HepG2 (cell line): ENCODE measurements at regions not wholly inside any gene's neighbourhood (a gene's known extent, or its start where the extent isn't known, plus 50 kb on each side); places are given as distances from the start of the nearest gene placed in this dataset.

Experiments used
- ATAC-seq: fragments of 200-7000 bp; cut with Tn5 transposase; 3 replicates; pipeline ENCODE4 v1.9.1; 2020; ENCODE audit warnings: mild to moderate bottlenecking, moderate library complexity
- BruUV-seq: library from RNA; stranded (reverse); fragments of 400-500 nt; replicated peaks from 2 replicates; lab custom pipeline; 2021; lab: Mats Ljungman, UMichigan
- CTCF ChIA-PET: fragments of 300-600 bp; formaldehyde crosslinking; extraction: SDS; loops from one replicate; lab custom pipeline; 2021; ENCODE audit warnings: low total read pairs, inconsistent platforms, low intra/inter-chr PET ratio; lab: Yijun Ruan, JAX
- POLR2A ChIA-PET: fragments of 350-600 bp; sonication (Branson Sonifier 250); formaldehyde crosslinking; loops from one replicate; lab custom pipeline; 2020; ENCODE audit warnings: antibody characterized with exemption, inconsistent platforms; lab: Yijun Ruan, JAX
- DNase-seq: peaks from one replicate; pipeline ENCODE4 v3.0.0-alpha.2; 2015; ENCODE audit warnings: low spot score
- FAIRE-seq: peaks from 3 replicates; lab custom pipeline; 2011; peaks lifted over from hg19 to GRCh38; lab: Jason Lieb, UNC
- H2AFZ ChIP-seq: one replicate; pipeline ENCODE4 v1.6.1; 2011; ENCODE audit warnings: low read length, inconsistent platforms
- H3K27ac ChIP-seq: fragments of 300-600 bp; 3 replicates; pipeline ENCODE4 v1.8.0; 2011; ENCODE audit warnings: mixed run types, mild to moderate bottlenecking, mixed read lengths, low read length, inconsistent platforms; ENCODE audit not compliant: insufficient read depth; ENCODE audit errors: extremely low read length
- H3K27me3 ChIP-seq, 2 experiments: fragments of 200-600 bp in 1 of 2; 2 replicates in 1 of 2; 3 replicates in 1 of 2; pipeline versions ENCODE4 v1.6.0 to v1.8.0; 2011; ENCODE audit warnings: low read length in 2 of 2, mild to moderate bottlenecking in 2 of 2, moderate library complexity in 2 of 2, inconsistent platforms in 1 of 2; ENCODE audit not compliant: insufficient read depth in 2 of 2, control insufficient read depth in 1 of 2
- H3K36me3 ChIP-seq, 2 experiments: fragments of 200-600 bp in 1 of 2; replicated peaks in 1 of 2; 2 replicates in 1 of 2; 3 replicates in 1 of 2; pipeline versions ENCODE4 v1.5.1 to v1.8.0; 2011; ENCODE audit warnings: low read length in 2 of 2, inconsistent platforms in 1 of 2; ENCODE audit not compliant: insufficient read depth in 2 of 2, control insufficient read depth in 1 of 2
- H3K4me1 ChIP-seq: 2 replicates; pipeline ENCODE4 v1.5.1; 2012; ENCODE audit warnings: low read length, inconsistent platforms; ENCODE audit not compliant: insufficient read depth
- H3K4me2 ChIP-seq: 2 replicates; pipeline ENCODE4 v1.6.0; 2011; ENCODE audit warnings: low read depth, low read length, inconsistent platforms
- H3K4me3 ChIP-seq, 3 experiments: fragments of 200-600 bp in 1 of 3; sonication (generic), shearing (Covaris generic) in 1 of 3; replicated peaks in 1 of 3; 2 replicates each; pipeline ENCODE4 v1.5.1; 2011 to 2016; ENCODE audit warnings: low read length in 3 of 3, inconsistent platforms in 2 of 3, low read depth in 2 of 3, mild to moderate bottlenecking in 2 of 3, control low read depth in 1 of 3, mixed read lengths in 1 of 3; ENCODE audit not compliant: insufficient read depth in 1 of 3
- H3K79me2 ChIP-seq: one replicate; pipeline ENCODE4 v1.6.1; 2011; ENCODE audit warnings: low read length, inconsistent platforms; ENCODE audit not compliant: insufficient read depth
- H3K9ac ChIP-seq: 2 replicates; pipeline ENCODE4 v1.6.0; 2011; ENCODE audit warnings: mild to moderate bottlenecking, low read depth, low read length, inconsistent platforms; ENCODE audit not compliant: insufficient read depth
- H3K9me3 ChIP-seq: 2 replicates; pipeline ENCODE4 v1.5.1; 2012; ENCODE audit warnings: mild to moderate bottlenecking, low read length
- H4K20me1 ChIP-seq: 2 replicates; pipeline ENCODE4 v1.6.0; 2011; ENCODE audit warnings: inconsistent platforms, mild to moderate bottlenecking, low read length, moderate library complexity; ENCODE audit not compliant: insufficient read depth
- FOXM1 ChIP-seq: sonication (generic); formaldehyde crosslinking; IDR thresholded peaks from 2 replicates; pipeline ENCODE4 v1.5.0; 2020; ENCODE audit warnings: missing genetic modification reagents
- HMG20A ChIP-seq: IDR thresholded peaks from 2 replicates; pipeline ENCODE4 v1.6.1; 2016; ENCODE audit warnings: borderline replicate concordance
- MXD4 ChIP-seq: IDR thresholded peaks from 2 replicates; pipeline ENCODE4 v1.6.1; 2016; ENCODE audit warnings: mild to moderate bottlenecking, missing biosample characterization, missing genetic modification reagents
- NAIF1 ChIP-seq: sonication (generic); formaldehyde crosslinking; IDR thresholded peaks from 2 replicates; pipeline ENCODE4 v1.5.0; 2020; ENCODE audit warnings: mild to moderate bottlenecking, missing genetic modification reagents, borderline replicate concordance
- TBP ChIP-seq: sonication (generic); formaldehyde crosslinking; IDR thresholded peaks from 2 replicates; pipeline ENCODE4 v1.5.0; 2020; ENCODE audit warnings: missing genetic modification reagents
- TP53 ChIP-seq: sonication (generic); formaldehyde crosslinking; conservative IDR thresholded peaks from 2 replicates; pipeline ENCODE4 v1.4.0; 2020; ENCODE audit warnings: missing genetic modification reagents
- ZNF468 ChIP-seq: sonication (generic); formaldehyde crosslinking; IDR thresholded peaks from 2 replicates; pipeline ENCODE4 v1.8.0; 2022; ENCODE audit warnings: mild to moderate bottlenecking, moderate library complexity, missing genetic modification reagents
- ZNF558 ChIP-seq: sonication (generic); formaldehyde crosslinking; IDR thresholded peaks from 2 replicates; pipeline ENCODE4 v1.9.0; 2022; ENCODE audit warnings: mild to moderate bottlenecking, missing genetic modification reagents, borderline replicate concordance
- ZNF567 ChIP-seq: sonication (generic); formaldehyde crosslinking; IDR thresholded peaks from 2 replicates; pipeline ENCODE4 v1.8.1; 2023; ENCODE audit warnings: mild to moderate bottlenecking, missing genetic modification reagents, borderline replicate concordance
- ZNF747 ChIP-seq: sonication (generic); formaldehyde crosslinking; IDR thresholded peaks from 2 replicates; pipeline ENCODE4 v1.8.1; 2023; ENCODE audit warnings: missing genetic modification reagents, mild to moderate bottlenecking, borderline replicate concordance
- ZSCAN22 ChIP-seq: sonication (generic); formaldehyde crosslinking; IDR thresholded peaks from 2 replicates; pipeline ENCODE4 v1.4.0; 2020; ENCODE audit warnings: mild to moderate bottlenecking, missing genetic modification reagents
- WGBS: methylation state at CpG from one replicate; pipeline ENCODE4 v1.1.6; 2017; ENCODE audit warnings: low lambda C conversion rate; 5-methylcytosine and 5-hydroxymethylcytosine counted together
- in situ Hi-C: cut with HindIII; loops from 2 replicates; pipeline ENCODE4 v1.10.0; 2017; ENCODE audit warnings: low pct_unique_long_range_greater_than_20kb; ENCODE audit not compliant: extremely low pct_ligation_motif_present
- intact Hi-C: fragments of 100-400 bp; cut with micrococcal nuclease; formaldehyde crosslinking; loops from one replicate; pipeline ENCODE4 v1.10.0; 2022; ENCODE audit not compliant: unreplicated experiment
- TF ChIP-seq, protein P1 (sequence below): sonication (generic); formaldehyde crosslinking; IDR thresholded peaks from 2 replicates; pipeline ENCODE4 v1.4.0; 2020; ENCODE audit warnings: missing genetic modification reagents

DNA sequence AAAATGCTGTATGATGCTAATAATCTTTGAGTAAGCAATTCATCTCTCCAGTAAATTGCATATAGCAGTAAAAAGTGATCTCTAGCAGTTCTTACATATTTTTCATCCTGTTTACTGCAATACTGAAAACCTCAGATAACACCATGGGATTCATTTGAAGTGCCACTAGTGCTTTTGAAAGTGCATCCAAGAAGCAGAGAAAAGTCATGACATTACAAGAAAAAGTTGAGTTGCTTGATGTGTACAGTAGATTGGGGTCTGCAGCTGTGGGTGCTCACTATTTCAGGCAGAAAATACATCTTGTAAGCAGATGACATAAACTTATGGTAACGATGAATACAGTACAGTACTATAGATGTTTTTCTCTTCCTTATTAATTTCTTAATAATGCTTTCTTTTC, 1984.9 kb upstream of the LRRTM1 start:
- CTCF ChIA-PET = no interaction called here
- no TSS peak for BruUV-seq
- H3K27ac ChIP-seq = no peak overlapping the region
- no peaks in the 10 kb centered on the region for H3K36me3 ChIP-seq
- no peak overlapping the region for H2AFZ ChIP-seq
- FAIRE-seq (no peak), ATAC-seq (no peak), DNase-seq (no peak)
- no peaks in the 10 kb centered on the region for H3K27me3 ChIP-seq
- H3K4me2 ChIP-seq = no peak overlapping the region
- H3K9ac ChIP-seq = no peak overlapping the region
- no peak overlapping the region for H3K4me3 ChIP-seq
- no peaks in the 10 kb centered on the region for H4K20me1 ChIP-seq
- POLR2A ChIA-PET = no interaction called here
- peaks cover 21% of the 10 kb centered on the region for H3K9me3 ChIP-seq
- no peaks in the 10 kb centered on the region for H3K4me1 ChIP-seq
- WGBS = 4% methylated on average over 1 of the region's 1 CpG
- no peaks in the 10 kb centered on the region for H3K79me2 ChIP-seq
- in situ Hi-C loops = no loop called here
- TF ChIP-seq ZNF747 (CRISPR knock-in tag) (no peak), ZNF468 (CRISPR knock-in tag) (no peak), ZSCAN22 (no peak), NAIF1 (CRISPR knock-in tag) (no peak), MXD4 (CRISPR knock-in tag) (no peak), ZNF558 (CRISPR knock-in tag) (no peak), TP53 (no peak), ZNF567 (CRISPR knock-in tag) (no peak), HMG20A (CRISPR knock-in tag) (no peak), FOXM1 (CRISPR knock-in tag) (no peak), TBP (CRISPR knock-in tag) (no peak)
- TF ChIP-seq, protein P1, sequence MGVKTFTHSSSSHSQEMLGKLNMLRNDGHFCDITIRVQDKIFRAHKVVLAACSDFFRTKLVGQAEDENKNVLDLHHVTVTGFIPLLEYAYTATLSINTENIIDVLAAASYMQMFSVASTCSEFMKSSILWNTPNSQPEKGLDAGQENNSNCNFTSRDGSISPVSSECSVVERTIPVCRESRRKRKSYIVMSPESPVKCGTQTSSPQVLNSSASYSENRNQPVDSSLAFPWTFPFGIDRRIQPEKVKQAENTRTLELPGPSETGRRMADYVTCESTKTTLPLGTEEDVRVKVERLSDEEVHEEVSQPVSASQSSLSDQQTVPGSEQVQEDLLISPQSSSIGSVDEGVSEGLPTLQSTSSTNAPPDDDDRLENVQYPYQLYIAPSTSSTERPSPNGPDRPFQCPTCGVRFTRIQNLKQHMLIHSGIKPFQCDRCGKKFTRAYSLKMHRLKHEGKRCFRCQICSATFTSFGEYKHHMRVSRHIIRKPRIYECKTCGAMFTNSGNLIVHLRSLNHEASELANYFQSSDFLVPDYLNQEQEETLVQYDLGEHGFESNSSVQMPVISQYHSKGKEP (CRISPR knock-in tag) = no peak
- intact Hi-C loops = no loop called here
